ENCODE measurements at regions not wholly inside any gene's neighbourhood (a gene's known extent, or its start where the extent isn't known, plus 50 kb on each side); places are given as distances from the start of the nearest gene placed in this dataset.
A peak's percentile ranks its signal among the peaks of the same experiment; 100 is the strongest.

GRCh38 chr10:56662765-56663447, 301.8 kb upstream of the ZWINT start:
- no peak overlapping the region for H2AFZ ChIP-seq (ENCODE audit: low read length, unreplicated experiment)
- H3K27ac ChIP-seq (ENCODE audit: low read depth, low read length): no peak overlapping the region
- no peaks in the 10 kb centered on the region for H3K79me2 ChIP-seq (ENCODE audit: control insufficient read depth, insufficient read depth, low read length, unreplicated experiment)
- no peaks in the 10 kb centered on the region for H3K36me3 ChIP-seq (ENCODE audit: insufficient read depth, low read length)
- no peaks in the 10 kb centered on the region for H3K4me1 ChIP-seq (ENCODE audit: control insufficient read depth, insufficient read depth, low read length, unreplicated experiment)
- no peaks in the 10 kb centered on the region for H3K27me3 ChIP-seq (ENCODE audit: insufficient read depth, low read length)
- no peak overlapping the region for H3K4me3 ChIP-seq (ENCODE audit: low read depth, low read length)

DNA sequence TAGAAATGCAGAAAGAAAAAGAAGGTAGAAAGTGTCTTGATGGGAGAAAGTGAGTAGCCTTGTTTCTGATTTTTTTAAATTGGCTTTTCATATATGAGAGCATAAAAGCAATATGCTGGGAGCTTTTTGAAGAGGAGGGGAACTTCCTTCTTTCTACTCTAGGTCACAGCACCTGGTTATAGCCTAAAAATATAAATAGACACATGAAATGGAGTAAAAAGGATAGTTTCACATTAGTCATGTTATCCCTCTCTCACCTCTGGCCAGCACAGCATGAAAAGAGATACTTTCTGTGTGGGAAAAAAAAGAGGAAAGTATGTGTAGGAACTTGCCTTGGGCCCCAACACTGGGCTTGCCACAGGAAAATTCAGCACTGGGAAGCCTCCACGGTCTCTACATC, 292.2 kb upstream of the ZWINT start:
- H2AFZ ChIP-seq (ENCODE audit: low read length, unreplicated experiment): no peak overlapping the region

GRCh38 chr10:56646329-56647111, 285.5 kb upstream of the ZWINT start:
- no peak overlapping the region for H2AFZ ChIP-seq (ENCODE audit: low read length, unreplicated experiment)
- H3K4me3 ChIP-seq (ENCODE audit: low read depth, low read length): no peak overlapping the region
- no peaks in the 10 kb centered on the region for H3K4me1 ChIP-seq (ENCODE audit: control insufficient read depth, insufficient read depth, low read length, unreplicated experiment)
- no peaks in the 10 kb centered on the region for H3K36me3 ChIP-seq (ENCODE audit: insufficient read depth, low read length)
- no peaks in the 10 kb centered on the region for H3K27me3 ChIP-seq (ENCODE audit: insufficient read depth, low read length)
- no peak overlapping the region for H3K27ac ChIP-seq (ENCODE audit: low read depth, low read length)
- no peaks in the 10 kb centered on the region for H3K79me2 ChIP-seq (ENCODE audit: control insufficient read depth, insufficient read depth, low read length, unreplicated experiment)

More for the DNA sequence above, 292.2 kb upstream of the ZWINT start:
- Histone ChIP-seq H3K4me3 (ENCODE audit: low read depth, low read length) (no peak overlapping the region), H3K27me3 (ENCODE audit: insufficient read depth, low read length) (no peaks in the 10 kb centered on the region), H3K27ac (ENCODE audit: low read depth, low read length) (no peak overlapping the region), H3K4me1 (ENCODE audit: control insufficient read depth, insufficient read depth, low read length, unreplicated experiment) (no peaks in the 10 kb centered on the region), H3K36me3 (ENCODE audit: insufficient read depth, low read length) (no peaks in the 10 kb centered on the region), H3K79me2 (ENCODE audit: control insufficient read depth, insufficient read depth, low read length, unreplicated experiment) (no peaks in the 10 kb centered on the region)

- Histone ChIP-seq H2AFZ (ENCODE audit: low read length, unreplicated experiment) (no peak overlapping the region), H3K27me3 (ENCODE audit: insufficient read depth, low read length) (no peaks in the 10 kb centered on the region), H3K4me1 (ENCODE audit: control insufficient read depth, insufficient read depth, low read length, unreplicated experiment) (no peaks in the 10 kb centered on the region), H3K4me3 (ENCODE audit: low read depth, low read length) (no peak overlapping the region), H3K36me3 (ENCODE audit: insufficient read depth, low read length) (no peaks in the 10 kb centered on the region), H3K79me2 (ENCODE audit: control insufficient read depth, insufficient read depth, low read length, unreplicated experiment) (no peaks in the 10 kb centered on the region), H3K27ac (ENCODE audit: low read depth, low read length) (no peak overlapping the region)
Observed at GRCh38 chr10:56633876-56634452, 272.9 kb upstream of the ZWINT start.

DNA sequence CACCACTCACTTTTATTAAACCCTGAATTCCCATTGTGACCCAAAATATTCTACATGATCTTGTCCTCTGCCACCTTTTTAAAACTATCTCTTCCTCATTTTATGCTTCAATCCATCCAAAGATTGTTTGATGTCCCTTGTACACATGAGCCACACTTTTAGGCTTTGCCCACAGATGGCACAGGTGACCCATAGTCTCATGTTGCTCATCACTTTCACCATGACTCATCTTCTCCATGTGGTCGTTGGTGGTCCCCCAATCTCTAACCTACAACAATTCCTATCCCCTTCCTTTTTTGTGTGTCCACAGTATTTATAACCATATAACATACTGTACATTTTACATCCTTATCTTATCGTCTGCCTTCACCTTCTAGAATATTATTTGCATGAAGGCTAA, 271.5 kb upstream of the ZWINT start:
- Histone ChIP-seq H3K79me2 (ENCODE audit: control insufficient read depth, insufficient read depth, low read length, unreplicated experiment) (no peaks in the 10 kb centered on the region), H3K27me3 (ENCODE audit: insufficient read depth, low read length) (no peaks in the 10 kb centered on the region), H3K27ac (ENCODE audit: low read depth, low read length) (no peak overlapping the region), H3K4me3 (ENCODE audit: low read depth, low read length) (no peak overlapping the region), H3K4me1 (ENCODE audit: control insufficient read depth, insufficient read depth, low read length, unreplicated experiment) (no peaks in the 10 kb centered on the region), H3K36me3 (ENCODE audit: insufficient read depth, low read length) (no peaks in the 10 kb centered on the region), H2AFZ (ENCODE audit: low read length, unreplicated experiment) (no peak overlapping the region)

- Histone ChIP-seq H3K36me3 (ENCODE audit: insufficient read depth, low read length) (no peaks in the 10 kb centered on the region), H3K27ac (ENCODE audit: low read depth, low read length) (no peak overlapping the region), H3K4me1 (ENCODE audit: control insufficient read depth, insufficient read depth, low read length, unreplicated experiment) (no peaks in the 10 kb centered on the region), H3K4me3 (ENCODE audit: low read depth, low read length) (no peak overlapping the region), H2AFZ (ENCODE audit: low read length, unreplicated experiment) (no peak overlapping the region), H3K79me2 (ENCODE audit: control insufficient read depth, insufficient read depth, low read length, unreplicated experiment) (no peaks in the 10 kb centered on the region), H3K27me3 (ENCODE audit: insufficient read depth, low read length) (no peaks in the 10 kb centered on the region)
Observed at GRCh38 chr10:56624082-56624481, 263.0 kb upstream of the ZWINT start.

DNA sequence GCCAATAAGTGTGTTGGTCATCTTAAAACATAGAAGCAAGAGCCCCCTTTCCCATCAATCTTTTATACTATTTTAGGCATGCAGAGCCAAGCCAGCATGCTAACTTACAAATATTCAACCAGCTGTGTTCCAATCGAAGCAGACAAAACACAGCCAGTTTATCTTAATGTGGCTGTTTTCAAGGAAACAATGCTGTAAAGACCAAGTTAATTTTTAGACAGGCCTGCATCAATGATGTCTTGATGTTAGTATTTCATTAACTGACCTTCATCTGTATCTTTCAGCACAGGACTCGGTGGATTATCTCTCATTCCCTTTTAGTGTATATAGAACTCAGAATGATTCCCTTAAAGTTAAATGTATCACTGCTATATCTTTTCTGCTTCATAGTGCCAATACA, 262.0 kb upstream of the ZWINT start:
- Histone ChIP-seq H3K4me1 (ENCODE audit: control insufficient read depth, insufficient read depth, low read length, unreplicated experiment) (no peaks in the 10 kb centered on the region), H3K36me3 (ENCODE audit: insufficient read depth, low read length) (no peaks in the 10 kb centered on the region), H3K79me2 (ENCODE audit: control insufficient read depth, insufficient read depth, low read length, unreplicated experiment) (no peaks in the 10 kb centered on the region), H3K27me3 (ENCODE audit: insufficient read depth, low read length) (no peaks in the 10 kb centered on the region), H2AFZ (ENCODE audit: low read length, unreplicated experiment) (no peak overlapping the region), H3K4me3 (ENCODE audit: low read depth, low read length) (peak overlapping the region; percentile 60; the same call in 1 of the 2 replicates), H3K27ac (ENCODE audit: low read depth, low read length) (no peak overlapping the region)

GRCh38 chr10:56622335-56622973, 261.4 kb upstream of the ZWINT start:
- Histone ChIP-seq H3K27me3 (ENCODE audit: insufficient read depth, low read length) (no peaks in the 10 kb centered on the region), H3K27ac (ENCODE audit: low read depth, low read length) (no peak overlapping the region), H3K79me2 (ENCODE audit: control insufficient read depth, insufficient read depth, low read length, unreplicated experiment) (no peaks in the 10 kb centered on the region), H3K4me1 (ENCODE audit: control insufficient read depth, insufficient read depth, low read length, unreplicated experiment) (no peaks in the 10 kb centered on the region), H3K36me3 (ENCODE audit: insufficient read depth, low read length) (no peaks in the 10 kb centered on the region), H3K4me3 (ENCODE audit: low read depth, low read length) (peak overlapping the region; percentile 60), H2AFZ (ENCODE audit: low read length, unreplicated experiment) (no peak overlapping the region)

DNA sequence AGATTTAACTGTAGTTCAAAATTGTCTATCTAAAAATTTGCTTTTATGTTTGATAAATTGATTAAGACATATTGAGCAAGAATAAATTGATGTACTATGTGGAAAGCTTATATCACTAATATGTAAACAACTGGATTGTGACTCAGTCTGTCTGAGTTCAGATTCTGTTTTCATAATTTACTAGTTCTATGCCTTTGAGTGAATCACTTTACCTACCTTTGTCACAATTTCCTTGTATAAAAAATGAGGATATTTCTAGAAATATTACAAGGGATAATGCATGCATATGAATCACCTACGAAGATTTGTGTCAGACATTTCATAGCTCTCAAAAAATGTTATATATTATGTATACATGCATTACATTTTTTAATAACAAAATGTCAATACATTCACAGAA, 245.1 kb upstream of the ZWINT start:
- no peaks in the 10 kb centered on the region for H3K27me3 ChIP-seq (ENCODE audit: insufficient read depth, low read length)
- H3K27ac ChIP-seq (ENCODE audit: low read depth, low read length): no peak overlapping the region
- no peak overlapping the region for H2AFZ ChIP-seq (ENCODE audit: low read length, unreplicated experiment)
- H3K79me2 ChIP-seq (ENCODE audit: control insufficient read depth, insufficient read depth, low read length, unreplicated experiment): no peaks in the 10 kb centered on the region
- H3K4me1 ChIP-seq (ENCODE audit: control insufficient read depth, insufficient read depth, low read length, unreplicated experiment): no peaks in the 10 kb centered on the region
- no peak overlapping the region for H3K4me3 ChIP-seq (ENCODE audit: low read depth, low read length)
- H3K36me3 ChIP-seq (ENCODE audit: insufficient read depth, low read length): no peaks in the 10 kb centered on the region

- Histone ChIP-seq H3K4me3 (ENCODE audit: low read depth, low read length) (no peak overlapping the region), H2AFZ (ENCODE audit: low read length, unreplicated experiment) (no peak overlapping the region), H3K79me2 (ENCODE audit: control insufficient read depth, insufficient read depth, low read length, unreplicated experiment) (no peaks in the 10 kb centered on the region)
Observed at GRCh38 chr10:56605051-56605450, 244.0 kb upstream of the ZWINT start.

More at GRCh38 chr10:56605051-56605450, 244.0 kb upstream of the ZWINT start:
- no peak overlapping the region for H3K27ac ChIP-seq (ENCODE audit: low read depth, low read length)
- no peaks in the 10 kb centered on the region for H3K27me3 ChIP-seq (ENCODE audit: insufficient read depth, low read length)
- no peaks in the 10 kb centered on the region for H3K36me3 ChIP-seq (ENCODE audit: insufficient read depth, low read length)
- H3K4me1 ChIP-seq (ENCODE audit: control insufficient read depth, insufficient read depth, low read length, unreplicated experiment): no peaks in the 10 kb centered on the region

Data from ACC112 (cell line).